PC-3 (cell line): ENCODE measurements at regions not wholly inside any gene's neighbourhood (a gene's known extent, or its start where the extent isn't known, plus 50 kb on each side); places are given as distances from the start of the nearest gene placed in this dataset.

ENCODE experiments used
- EZH2 ChIP-seq: fragments of 300-600 bp; sonication (generic); IDR thresholded peaks from one replicate; pipeline ENCODE4 v1.6.1; 2017; ENCODE audit warnings: antibody characterized with exemption, mild to moderate bottlenecking, low read length; ENCODE audit not compliant: unreplicated experiment
- EZH2phosphoT487 ChIP-seq: fragments of 300-600 bp; sonication (generic); IDR thresholded peaks from 2 replicates; pipeline ENCODE4 v1.6.1; 2018; ENCODE audit warnings: mild to moderate bottlenecking, antibody characterized with exemption, low read length, borderline replicate concordance
- TF ChIP-seq, protein P1 (sequence below): fragments of 300-600 bp; sonication (generic); conservative IDR thresholded peaks from 2 replicates; pipeline ENCODE4 v1.5.1; 2017; ENCODE audit warnings: antibody characterized with exemption, low read depth, mild to moderate bottlenecking, low read length

DNA sequence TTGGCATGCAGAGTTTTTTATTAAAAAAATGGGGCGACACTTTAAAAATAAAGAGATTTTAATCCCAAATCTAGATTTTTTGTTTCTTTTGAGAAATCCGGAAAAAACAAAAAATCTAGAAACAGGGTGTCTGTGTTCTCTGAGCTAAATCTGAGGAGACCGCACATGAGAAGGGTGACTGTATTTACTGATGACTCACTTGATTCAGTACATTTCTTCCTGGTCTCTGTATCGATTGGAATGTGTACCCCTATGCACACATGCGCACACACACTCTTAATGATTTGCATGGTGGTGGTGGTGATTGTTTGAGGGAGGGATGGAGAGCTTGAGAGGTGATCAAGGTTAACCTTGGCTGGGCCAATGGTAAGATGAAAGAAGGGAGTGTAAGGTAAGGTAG is 443.1 kb upstream of the THRB start:
- TF ChIP-seq, protein P1, sequence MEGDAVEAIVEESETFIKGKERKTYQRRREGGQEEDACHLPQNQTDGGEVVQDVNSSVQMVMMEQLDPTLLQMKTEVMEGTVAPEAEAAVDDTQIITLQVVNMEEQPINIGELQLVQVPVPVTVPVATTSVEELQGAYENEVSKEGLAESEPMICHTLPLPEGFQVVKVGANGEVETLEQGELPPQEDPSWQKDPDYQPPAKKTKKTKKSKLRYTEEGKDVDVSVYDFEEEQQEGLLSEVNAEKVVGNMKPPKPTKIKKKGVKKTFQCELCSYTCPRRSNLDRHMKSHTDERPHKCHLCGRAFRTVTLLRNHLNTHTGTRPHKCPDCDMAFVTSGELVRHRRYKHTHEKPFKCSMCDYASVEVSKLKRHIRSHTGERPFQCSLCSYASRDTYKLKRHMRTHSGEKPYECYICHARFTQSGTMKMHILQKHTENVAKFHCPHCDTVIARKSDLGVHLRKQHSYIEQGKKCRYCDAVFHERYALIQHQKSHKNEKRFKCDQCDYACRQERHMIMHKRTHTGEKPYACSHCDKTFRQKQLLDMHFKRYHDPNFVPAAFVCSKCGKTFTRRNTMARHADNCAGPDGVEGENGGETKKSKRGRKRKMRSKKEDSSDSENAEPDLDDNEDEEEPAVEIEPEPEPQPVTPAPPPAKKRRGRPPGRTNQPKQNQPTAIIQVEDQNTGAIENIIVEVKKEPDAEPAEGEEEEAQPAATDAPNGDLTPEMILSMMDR: no peak
- TF ChIP-seq EZH2 (no peak), EZH2phosphoT487 (no peak)
